Breast epithelium (tissue), 4 donors: ENCODE measurements at regions not wholly inside any gene's neighbourhood (a gene's known extent, or its start where the extent isn't known, plus 50 kb on each side); places are given as distances from the start of the nearest gene placed in this dataset.

ENCODE experiments used
- DNase-seq, 2 donors: peaks; one replicate each; pipeline ENCODE4 v3.0.0-alpha.2; 2019; ENCODE audit warnings: low spot score in 2 of 2
- H3K27ac ChIP-seq, 2 donors: fragments of 200-600 bp; sonication (generic) in 1 of 2; one replicate each; pipeline ENCODE4 v1.5.1; 2016 to 2019; ENCODE audit warnings: mild to moderate bottlenecking in 1 of 2
- H3K27me3 ChIP-seq, 2 donors: fragments of 200-600 bp; sonication (generic) in 1 of 2; one replicate each; pipeline versions ENCODE4 v1.5.1 to v1.6.0; 2017 to 2019; ENCODE audit warnings: control low read depth in 1 of 2, mild to moderate bottlenecking in 1 of 2
- H3K36me3 ChIP-seq: fragments of 200-600 bp; one replicate; pipeline ENCODE4 v1.5.1; 2019
- H3K4me1 ChIP-seq, 2 donors: fragments of 200-600 bp; sonication (generic); one replicate each; pipeline ENCODE4 v1.5.1; 2016 to 2019; ENCODE audit warnings: control low read depth in 1 of 2
- H3K4me3 ChIP-seq, 3 donors: fragments of 200-600 bp; sonication (generic); 1 replicate in 2 of 3; 2 replicates in 1 of 3; pipeline ENCODE4 v1.5.1; 2016 to 2019; ENCODE audit warnings: mild to moderate bottlenecking in 3 of 3, moderate library complexity in 2 of 3
- H3K9me3 ChIP-seq, 2 donors: fragments of 200-600 bp; sonication (generic) in 1 of 2; one replicate each; pipeline ENCODE4 v1.5.1; 2016 to 2019; ENCODE audit warnings: control low read depth in 1 of 2
- POLR2A ChIP-seq: fragments of 450-650 bp; IDR thresholded peaks from one replicate; pipeline ENCODE4 v1.6.1; 2016; ENCODE audit warnings: antibody characterized with exemption, mild to moderate bottlenecking, moderate library complexity
- POLR2AphosphoS5 ChIP-seq, 3 donors: sonication (generic); formaldehyde crosslinking; IDR thresholded peaks; one replicate each; pipeline ENCODE4 v1.6.1; 2017; ENCODE audit warnings: antibody characterized with exemption in 3 of 3
- intact Hi-C: fragments of 100-400 bp; cut with DNase I; formaldehyde crosslinking; loops from one replicate; pipeline ENCODE4 v1.15.1; 2023; ENCODE audit warnings: low total_unique reads
- TF ChIP-seq, protein P1 (sequence below), 3 donors: fragments of 450-650 bp; IDR thresholded peaks; one replicate each; pipeline ENCODE4 v1.5.1; 2016 to 2017; ENCODE audit warnings: antibody characterized with exemption in 3 of 3, mild to moderate bottlenecking in 3 of 3, moderate library complexity in 3 of 3

DNA sequence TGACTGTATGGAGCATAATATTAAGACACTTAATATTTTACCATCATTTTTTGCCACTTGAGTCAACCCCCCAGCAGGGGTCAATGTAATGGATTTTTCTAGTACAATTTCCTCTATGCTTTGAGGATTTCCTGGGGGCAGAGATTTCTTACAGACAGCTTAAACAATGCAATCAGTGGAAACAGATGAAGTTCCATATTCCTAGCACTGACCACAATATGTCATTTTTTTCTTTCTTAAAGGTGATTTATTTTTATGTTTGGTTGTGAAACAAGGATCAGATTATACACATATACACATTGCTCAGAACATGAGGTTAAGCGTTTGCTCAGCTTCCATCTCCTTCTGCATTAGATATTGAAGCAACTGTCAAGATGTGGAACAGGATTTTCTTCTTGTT, 82.0 kb upstream of the ID4 start:
- Histone ChIP-seq H3K36me3 (no peaks in the 10 kb centered on the region), H3K27me3 (no peaks in the 10 kb centered on the region), H3K4me1 (no peaks in the 10 kb centered on the region), H3K4me3 (no peak overlapping the region), H3K9me3 (no peaks in the 10 kb centered on the region), H3K27ac (no peak overlapping the region)
- TF ChIP-seq, protein P1, sequence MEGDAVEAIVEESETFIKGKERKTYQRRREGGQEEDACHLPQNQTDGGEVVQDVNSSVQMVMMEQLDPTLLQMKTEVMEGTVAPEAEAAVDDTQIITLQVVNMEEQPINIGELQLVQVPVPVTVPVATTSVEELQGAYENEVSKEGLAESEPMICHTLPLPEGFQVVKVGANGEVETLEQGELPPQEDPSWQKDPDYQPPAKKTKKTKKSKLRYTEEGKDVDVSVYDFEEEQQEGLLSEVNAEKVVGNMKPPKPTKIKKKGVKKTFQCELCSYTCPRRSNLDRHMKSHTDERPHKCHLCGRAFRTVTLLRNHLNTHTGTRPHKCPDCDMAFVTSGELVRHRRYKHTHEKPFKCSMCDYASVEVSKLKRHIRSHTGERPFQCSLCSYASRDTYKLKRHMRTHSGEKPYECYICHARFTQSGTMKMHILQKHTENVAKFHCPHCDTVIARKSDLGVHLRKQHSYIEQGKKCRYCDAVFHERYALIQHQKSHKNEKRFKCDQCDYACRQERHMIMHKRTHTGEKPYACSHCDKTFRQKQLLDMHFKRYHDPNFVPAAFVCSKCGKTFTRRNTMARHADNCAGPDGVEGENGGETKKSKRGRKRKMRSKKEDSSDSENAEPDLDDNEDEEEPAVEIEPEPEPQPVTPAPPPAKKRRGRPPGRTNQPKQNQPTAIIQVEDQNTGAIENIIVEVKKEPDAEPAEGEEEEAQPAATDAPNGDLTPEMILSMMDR (IDR thresholded peaks at IDR 0.05), result no peak
- TF ChIP-seq POLR2AphosphoS5 (IDR thresholded peaks at IDR 0.05), result no peak
- intact Hi-C loops, result no loop called here
- no peak for DNase-seq

DNA sequence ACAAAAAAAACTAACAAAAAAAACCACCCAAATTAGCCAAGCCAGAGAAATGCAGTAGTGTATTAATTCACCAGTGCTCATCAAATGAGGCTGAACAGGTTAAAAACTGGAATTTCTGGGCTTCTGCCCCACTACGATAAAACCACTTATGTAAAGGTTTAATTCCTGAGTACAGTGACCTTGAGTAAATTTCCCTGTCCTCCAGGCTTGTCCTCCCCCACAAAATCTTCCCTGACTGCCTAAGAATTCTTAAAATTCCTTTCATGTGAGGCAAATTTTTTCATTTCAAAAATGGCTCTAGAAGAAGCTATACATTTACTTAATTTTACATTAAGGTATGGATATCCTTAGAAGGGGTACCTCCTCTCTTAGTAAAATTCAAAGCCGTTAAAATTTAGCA, 80.1 kb upstream of the ID4 start:
- DNase-seq, result no peak

DNA sequence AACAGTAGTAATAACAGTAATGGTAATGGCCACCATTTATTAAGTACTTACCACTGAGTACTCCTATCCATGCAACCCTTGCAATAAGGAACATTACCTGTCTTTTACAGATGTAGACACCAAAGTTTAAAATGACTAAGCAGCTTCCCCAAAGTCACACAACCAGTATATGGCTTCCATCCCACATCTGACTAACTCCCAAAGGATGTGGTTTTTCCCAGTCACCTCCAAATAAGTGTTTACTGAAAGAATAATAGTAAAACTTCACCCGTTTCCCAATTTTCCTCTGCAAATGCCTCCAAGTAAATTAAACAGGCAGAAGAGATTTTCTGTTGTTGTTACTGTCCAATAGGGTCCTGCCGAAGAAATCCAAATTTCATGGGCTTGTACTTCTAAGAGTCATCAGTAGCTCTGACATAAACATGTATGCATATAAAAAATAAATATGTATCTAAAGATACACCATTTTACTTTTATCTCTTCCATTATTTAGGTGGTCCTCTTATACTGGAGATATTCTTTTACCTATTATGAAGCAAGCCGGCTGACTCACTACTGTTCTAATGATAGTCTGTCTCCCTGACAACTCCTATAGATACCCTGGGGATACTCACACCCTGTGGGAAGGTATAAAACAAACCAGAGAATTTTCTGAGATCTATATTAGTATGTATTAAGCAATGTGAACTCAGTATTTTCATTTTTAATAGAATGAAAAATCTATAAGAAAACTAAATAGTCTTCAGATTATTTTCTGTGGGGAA, 77.9 kb upstream of the ID4 start:
- no peak for DNase-seq
- H3K36me3 ChIP-seq, result no peaks in the 10 kb centered on the region
- no peaks in the 10 kb centered on the region for H3K9me3 ChIP-seq
- H3K27me3 ChIP-seq, result no peaks in the 10 kb centered on the region
- no peak overlapping the region for H3K27ac ChIP-seq
- TF ChIP-seq POLR2A (no peak), POLR2AphosphoS5 (IDR thresholded peaks at IDR 0.05) (no peak)
- TF ChIP-seq, protein P1 (IDR thresholded peaks at IDR 0.05), result no peak
- intact Hi-C loops, result no loop called here
- H3K4me3 ChIP-seq, result no peak overlapping the region
- no peaks in the 10 kb centered on the region for H3K4me1 ChIP-seq

More for the DNA sequence above, 80.1 kb upstream of the ID4 start:
- H3K4me1 ChIP-seq, result no peaks in the 10 kb centered on the region
- TF ChIP-seq POLR2AphosphoS5 (IDR thresholded peaks at IDR 0.05), result no peak
- TF ChIP-seq POLR2A, result no peak
- TF ChIP-seq, protein P1 (IDR thresholded peaks at IDR 0.05), result no peak
- no peak overlapping the region for H3K27ac ChIP-seq
- H3K36me3 ChIP-seq, result no peaks in the 10 kb centered on the region
- H3K4me3 ChIP-seq, result no peak overlapping the region
- no peaks in the 10 kb centered on the region for H3K9me3 ChIP-seq
- H3K27me3 ChIP-seq, result no peaks in the 10 kb centered on the region
- intact Hi-C loops, result no loop called here

DNA sequence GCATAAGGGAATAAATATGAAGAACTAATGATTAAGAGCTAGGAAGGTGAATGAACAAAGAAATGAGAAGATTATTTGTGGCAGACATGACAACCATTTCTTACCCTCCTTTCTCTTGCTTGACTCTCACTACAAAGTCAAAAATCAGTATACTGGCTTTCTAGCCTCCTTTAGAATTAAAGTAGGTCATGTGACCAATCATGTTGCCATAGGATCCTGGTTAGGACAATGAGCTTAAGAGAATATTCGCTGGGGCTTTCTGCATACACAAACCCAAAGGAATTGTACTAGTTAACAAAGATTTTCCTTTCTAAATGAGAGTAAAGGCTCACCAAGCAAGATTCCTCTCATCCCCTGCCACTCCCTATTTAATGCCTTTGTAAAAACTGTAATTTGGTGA, 76.0 kb upstream of the ID4 start:
- Histone ChIP-seq H3K4me1 (no peaks in the 10 kb centered on the region), H3K4me3 (no peak overlapping the region)

DNA sequence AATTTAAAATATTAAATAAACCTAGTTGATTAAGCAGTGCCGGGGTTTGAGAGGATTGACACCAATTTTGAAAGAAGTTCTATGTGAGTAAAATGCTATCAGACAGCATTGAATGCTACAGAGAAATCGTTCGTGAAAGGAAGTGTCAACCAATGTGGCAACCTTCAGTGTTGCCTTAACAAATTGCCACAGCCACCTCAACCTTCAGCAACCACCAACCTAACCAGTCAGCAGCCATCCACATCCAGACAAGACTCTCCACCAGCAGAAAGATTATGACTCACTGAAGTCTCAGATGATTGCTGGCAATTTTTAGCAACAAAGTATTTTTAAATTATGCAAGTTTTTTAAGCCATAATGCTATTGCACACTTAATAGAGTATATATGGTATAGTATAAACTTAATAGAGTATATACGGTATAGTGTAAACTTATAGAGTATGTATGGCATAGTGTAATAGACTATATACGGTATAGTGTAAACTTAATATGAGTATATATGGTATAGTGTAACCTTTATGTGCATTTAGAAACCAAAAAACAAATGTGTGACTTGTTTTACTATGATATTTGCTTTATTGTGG, 65.3 kb upstream of the ID4 start:
- Histone ChIP-seq H3K27me3 (no peaks in the 10 kb centered on the region), H3K36me3 (no peaks in the 10 kb centered on the region), H3K4me1 (no peaks in the 10 kb centered on the region), H3K9me3 (no peaks in the 10 kb centered on the region), H3K27ac (no peak overlapping the region), H3K4me3 (no peak overlapping the region)
- intact Hi-C loops, result no loop called here
- no peak for DNase-seq
- TF ChIP-seq POLR2AphosphoS5 (IDR thresholded peaks at IDR 0.05), result no peak
- TF ChIP-seq, protein P1 (IDR thresholded peaks at IDR 0.05), result no peak
- no peak for TF ChIP-seq POLR2A

More for the DNA sequence above, 76.0 kb upstream of the ID4 start:
- no peak for DNase-seq
- TF ChIP-seq POLR2A (no peak), POLR2AphosphoS5 (IDR thresholded peaks at IDR 0.05) (no peak)
- TF ChIP-seq, protein P1 (IDR thresholded peaks at IDR 0.05), result no peak
- no peak overlapping the region for H3K27ac ChIP-seq
- H3K36me3 ChIP-seq, result no peaks in the 10 kb centered on the region
- no peaks in the 10 kb centered on the region for H3K9me3 ChIP-seq
- intact Hi-C loops, result no loop called here
- no peaks in the 10 kb centered on the region for H3K27me3 ChIP-seq
